GM06990 (cell line): ENCODE measurements at regions not wholly inside any gene's neighbourhood (a gene's known extent, or its start where the extent isn't known, plus 50 kb on each side); places are given as distances from the start of the nearest gene placed in this dataset.

Experiments
- DNase-seq: peaks from one replicate; pipeline ENCODE4 v3.0.0-alpha.2; 2011; ENCODE audit not compliant: insufficient read length; ENCODE audit errors: extremely low read depth
- H3K27me3 ChIP-seq: replicated peaks from 2 replicates; pipeline ENCODE4 v1.6.0; 2011; ENCODE audit warnings: low read length; ENCODE audit not compliant: control insufficient read depth, insufficient read depth
- H3K36me3 ChIP-seq: 2 replicates; pipeline ENCODE4 v1.5.1; 2011; ENCODE audit warnings: low read length; ENCODE audit not compliant: control insufficient read depth, insufficient read depth
- H3K4me3 ChIP-seq: replicated peaks from 2 replicates; pipeline ENCODE4 v1.5.1; 2011; ENCODE audit warnings: low read depth, mild to moderate bottlenecking, control low read depth, low read length
- TF ChIP-seq, protein P1 (sequence below): IDR thresholded peaks from 2 replicates; pipeline ENCODE4 v1.5.1; 2011; ENCODE audit warnings: low read length, control low read depth, mild to moderate bottlenecking, inconsistent platforms; ENCODE audit not compliant: insufficient read depth, poor library complexity, severe bottlenecking

DNA sequence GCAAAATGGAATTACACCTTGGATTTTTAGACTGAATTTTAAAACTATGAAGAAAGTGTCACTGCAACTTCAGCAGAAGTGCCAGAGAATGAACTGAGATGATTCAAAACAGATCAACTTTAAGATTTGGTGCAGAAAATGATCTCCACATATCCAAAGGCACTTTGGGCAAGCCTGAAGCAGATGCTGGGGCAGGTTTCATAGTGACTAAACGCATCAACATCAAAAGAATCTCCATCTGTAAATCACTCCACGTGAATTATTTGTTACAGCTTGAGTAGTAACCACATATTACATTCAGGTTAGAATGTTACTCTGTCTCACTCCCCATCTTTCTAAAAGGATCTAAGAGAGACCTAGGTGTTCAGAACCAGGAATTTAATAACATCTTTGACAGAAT lies 329.0 kb upstream of the ESRRG start:
- Histone ChIP-seq H3K36me3 (no peaks in the 10 kb centered on the region), H3K27me3 (no peaks in the 10 kb centered on the region), H3K4me3 (no peak overlapping the region)
- TF ChIP-seq, protein P1, sequence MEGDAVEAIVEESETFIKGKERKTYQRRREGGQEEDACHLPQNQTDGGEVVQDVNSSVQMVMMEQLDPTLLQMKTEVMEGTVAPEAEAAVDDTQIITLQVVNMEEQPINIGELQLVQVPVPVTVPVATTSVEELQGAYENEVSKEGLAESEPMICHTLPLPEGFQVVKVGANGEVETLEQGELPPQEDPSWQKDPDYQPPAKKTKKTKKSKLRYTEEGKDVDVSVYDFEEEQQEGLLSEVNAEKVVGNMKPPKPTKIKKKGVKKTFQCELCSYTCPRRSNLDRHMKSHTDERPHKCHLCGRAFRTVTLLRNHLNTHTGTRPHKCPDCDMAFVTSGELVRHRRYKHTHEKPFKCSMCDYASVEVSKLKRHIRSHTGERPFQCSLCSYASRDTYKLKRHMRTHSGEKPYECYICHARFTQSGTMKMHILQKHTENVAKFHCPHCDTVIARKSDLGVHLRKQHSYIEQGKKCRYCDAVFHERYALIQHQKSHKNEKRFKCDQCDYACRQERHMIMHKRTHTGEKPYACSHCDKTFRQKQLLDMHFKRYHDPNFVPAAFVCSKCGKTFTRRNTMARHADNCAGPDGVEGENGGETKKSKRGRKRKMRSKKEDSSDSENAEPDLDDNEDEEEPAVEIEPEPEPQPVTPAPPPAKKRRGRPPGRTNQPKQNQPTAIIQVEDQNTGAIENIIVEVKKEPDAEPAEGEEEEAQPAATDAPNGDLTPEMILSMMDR, result no peak
- DNase-seq, result no peak

DNA sequence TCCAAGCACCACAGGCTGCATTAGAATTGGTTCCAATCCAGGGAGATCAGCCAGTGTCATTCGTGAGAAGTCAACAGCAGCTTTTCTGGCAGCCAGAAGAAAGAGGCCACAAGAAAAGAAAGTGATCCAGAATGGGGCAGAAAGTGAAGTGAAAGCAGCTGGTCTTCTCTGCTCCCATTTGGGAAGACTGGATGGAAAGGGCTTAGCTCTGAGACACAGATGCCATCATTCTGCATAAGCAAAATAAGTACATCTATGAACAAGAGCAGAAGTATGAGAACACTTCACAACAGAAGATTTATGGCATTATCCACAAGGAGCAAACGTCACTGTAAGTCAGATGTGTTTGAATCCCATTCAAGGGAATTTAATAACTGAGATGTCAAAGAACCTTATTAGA lies 326.5 kb upstream of the ESRRG start:
- H3K4me3 ChIP-seq, result no peak overlapping the region
- H3K27me3 ChIP-seq, result no peaks in the 10 kb centered on the region
- TF ChIP-seq, protein P1, result no peak
- no peak for DNase-seq
- no peaks in the 10 kb centered on the region for H3K36me3 ChIP-seq

DNA sequence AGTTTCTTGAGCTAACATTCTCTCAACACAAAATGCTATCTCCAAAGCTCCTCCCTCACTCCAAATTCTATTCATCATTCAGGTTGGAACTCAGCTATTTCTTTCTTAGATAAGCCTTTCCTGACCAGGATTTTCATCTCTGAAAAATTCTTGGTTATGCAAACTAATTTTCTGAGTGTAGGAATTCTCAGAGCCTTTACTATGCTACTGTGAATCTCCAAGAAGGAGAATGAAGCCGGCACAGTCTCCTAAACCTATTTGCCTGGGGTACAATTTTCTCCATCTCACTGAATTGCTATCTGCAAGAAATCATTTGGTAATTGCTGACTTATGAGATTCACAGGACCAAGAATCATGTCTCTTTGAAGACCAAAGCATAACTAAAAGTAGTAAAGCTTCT lies 325.9 kb upstream of the ESRRG start:
- DNase-seq, result no peak
- Histone ChIP-seq H3K27me3 (no peaks in the 10 kb centered on the region), H3K4me3 (no peak overlapping the region), H3K36me3 (no peaks in the 10 kb centered on the region)
- TF ChIP-seq, protein P1, result no peak

DNA sequence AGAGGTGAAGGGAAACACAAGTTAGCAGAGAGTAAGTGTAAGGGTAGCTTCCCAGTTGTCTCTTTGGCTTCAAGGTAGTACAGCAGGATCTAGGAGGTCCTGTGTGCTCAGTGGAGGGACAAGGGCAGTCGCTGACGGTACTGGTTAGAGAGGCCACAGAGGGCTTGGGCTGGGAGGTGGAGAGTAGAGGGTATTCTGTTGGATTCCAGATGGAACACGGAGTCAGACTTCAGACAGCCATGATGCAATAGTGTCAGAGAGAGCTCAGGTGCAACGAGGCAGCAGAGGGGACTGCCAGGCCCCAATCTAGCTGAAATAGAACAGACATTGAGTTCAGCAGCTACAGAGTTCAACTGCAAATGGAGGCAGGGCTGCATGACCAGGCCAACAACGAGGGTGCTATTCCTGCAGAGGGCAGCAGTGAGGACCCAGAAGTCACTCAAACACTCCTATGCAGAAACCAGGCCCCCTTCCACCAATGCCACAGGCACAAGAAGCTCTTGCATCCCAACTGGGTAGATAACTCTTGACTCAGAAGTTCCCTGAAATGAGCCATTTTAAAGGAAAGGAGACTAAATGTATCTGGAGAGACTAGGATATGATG lies 325.0 kb upstream of the ESRRG start:
- DNase-seq, result no peak
- Histone ChIP-seq H3K4me3 (no peak overlapping the region), H3K36me3 (no peaks in the 10 kb centered on the region), H3K27me3 (no peaks in the 10 kb centered on the region)
- TF ChIP-seq, protein P1, result peak; percentile 61

DNA sequence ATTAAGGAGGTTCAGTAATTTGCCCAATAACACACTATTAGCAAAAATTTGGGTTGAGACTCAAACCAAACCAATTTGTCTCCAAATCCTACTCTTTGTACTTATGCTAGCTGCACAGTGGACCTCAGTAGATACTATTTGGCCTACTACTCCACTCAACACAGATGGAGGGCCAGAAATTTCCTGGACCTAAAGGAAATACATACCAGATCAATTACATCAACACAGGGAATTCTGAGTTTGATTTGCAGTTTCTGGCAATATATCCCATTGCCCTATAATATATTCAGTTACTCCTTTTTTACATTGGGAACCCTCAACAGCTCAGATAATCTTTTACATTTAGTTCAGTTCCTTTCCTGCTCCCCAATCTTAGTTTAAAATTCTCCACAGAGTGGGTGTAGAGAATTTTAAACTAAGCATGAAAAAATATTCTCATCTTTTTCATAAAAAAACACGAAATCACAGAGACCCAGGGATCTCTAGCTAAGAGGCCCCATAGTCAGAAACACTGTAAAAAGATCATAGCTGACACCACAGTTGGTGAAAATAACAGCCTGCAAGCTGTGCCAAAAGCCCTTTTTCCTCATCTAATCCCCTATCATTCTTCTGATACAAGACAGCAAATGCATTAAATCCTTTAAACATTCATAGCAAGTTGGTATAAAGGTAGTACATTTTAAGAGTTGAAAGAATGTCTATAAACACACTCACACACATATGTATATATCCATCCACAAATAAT lies 317.7 kb upstream of the ESRRG start:
- TF ChIP-seq, protein P1, result no peak
- H3K36me3 ChIP-seq, result no peaks in the 10 kb centered on the region
- no peak for DNase-seq

More for the DNA sequence above, 317.7 kb upstream of the ESRRG start:
- H3K27me3 ChIP-seq, result no peaks in the 10 kb centered on the region
- no peak overlapping the region for H3K4me3 ChIP-seq
